A549 (cell line): ENCODE measurements at regions not wholly inside any gene's neighbourhood (a gene's known extent, or its start where the extent isn't known, plus 50 kb on each side); places are given as distances from the start of the nearest gene placed in this dataset.

Source experiments
- ATAC-seq, 2 experiments: fragments of 200-7000 bp in 1 of 2; fragments of >200 bp in 1 of 2; cut with Nextera tagmentation in 1 of 2; cut with Tn5 transposase in 1 of 2; 3 replicates each; pipeline versions ENCODE4 v1.8.0 to v1.9.1; 2018 to 2020; ENCODE audit warnings: mild to moderate bottlenecking in 1 of 2, moderate library complexity in 1 of 2
- CTCF ChIA-PET: fragments of 300-600 bp; sonication (Branson Sonifier 250); formaldehyde crosslinking; extraction: SDS; loops from one replicate; lab custom pipeline; 2021; ENCODE audit warnings: antibody characterized with exemption, inconsistent platforms; lab: Yijun Ruan, JAX
- POLR2A ChIA-PET: fragments of 350-600 bp; formaldehyde crosslinking; extraction: SDS; loops from one replicate; lab custom pipeline; 2021; ENCODE audit warnings: antibody characterized with exemption, inconsistent platforms; lab: Yijun Ruan, JAX
- DNase-seq, 2 experiments: peaks; one replicate each; pipeline versions ENCODE4 v3.0.0 to v3.0.0-alpha.2; 2011 to 2016; ENCODE audit warnings: low read depth in 1 of 2, low spot score in 1 of 2
- FAIRE-seq: peaks from 2 replicates; lab custom pipeline; 2011; peaks lifted over from hg19 to GRCh38; lab: Jason Lieb, UNC
- H3K27ac ChIP-seq, 2 experiments: fragments of >200 bp; sonication (Bioruptor Twin); formaldehyde crosslinking; 3 replicates each; pipeline ENCODE4 v1.5.1; 2016 to 2017
- H3K4me1 ChIP-seq: fragments of >200 bp; sonication (Bioruptor Twin); formaldehyde crosslinking; 3 replicates; pipeline ENCODE4 v1.6.1; 2016
- H3K4me2 ChIP-seq: fragments of >200 bp; sonication (Bioruptor Twin); formaldehyde crosslinking; 3 replicates; pipeline ENCODE4 v1.6.1; 2016
- H3K4me3 ChIP-seq: fragments of >200 bp; sonication (Bioruptor Twin); formaldehyde crosslinking; 3 replicates; pipeline ENCODE4 v1.5.1; 2016
- H3K9me3 ChIP-seq: fragments of >200 bp; sonication (Bioruptor Twin); formaldehyde crosslinking; 3 replicates; pipeline ENCODE4 v1.6.1; 2016
- CBX2 ChIP-seq: fragments of 200-600 bp; sonication (generic); IDR thresholded peaks from 2 replicates; pipeline ENCODE4 v1.6.1; 2016; ENCODE audit warnings: low read depth, mild to moderate bottlenecking, borderline replicate concordance
- CEBPB ChIP-seq, 2 experiments: fragments of >200 bp in 1 of 2; sonication (Bioruptor Twin) in 1 of 2; formaldehyde crosslinking in 1 of 2; IDR thresholded peaks; 2 replicates each; pipeline ENCODE4 v1.6.1; 2012 to 2016
- CHD2 ChIP-seq: fragments of 150-350 bp; IDR thresholded peaks from 2 replicates; pipeline ENCODE4 v1.6.1; 2014; ENCODE audit warnings: low read length; ENCODE audit not compliant: partially characterized antibody
- EHF ChIP-seq: fragments of 250-450 bp; sonication (Bioruptor Pico); IDR thresholded peaks from 2 replicates; pipeline ENCODE4 v1.5.0; 2020; ENCODE audit warnings: mild to moderate bottlenecking
- ELK1 ChIP-seq: fragments of 150-350 bp; IDR thresholded peaks from 2 replicates; pipeline ENCODE4 v1.6.1; 2014; ENCODE audit warnings: low read depth, mild to moderate bottlenecking, low read length
- ESRRA ChIP-seq: fragments of 150-350 bp; IDR thresholded peaks from 2 replicates; pipeline ENCODE4 v1.6.1; 2014; ENCODE audit warnings: mild to moderate bottlenecking, low read length, borderline replicate concordance
- GATA3 ChIP-seq: IDR thresholded peaks from 2 replicates; pipeline ENCODE4 v1.6.1; 2012; ENCODE audit warnings: borderline replicate concordance
- JUNB ChIP-seq: fragments of >200 bp; sonication (Bioruptor Twin); formaldehyde crosslinking; IDR thresholded peaks from 2 replicates; pipeline ENCODE4 v1.6.1; 2016
- KDM1A ChIP-seq: fragments of 200-600 bp; sonication (generic); IDR thresholded peaks from 2 replicates; pipeline ENCODE4 v1.6.1; 2016; ENCODE audit warnings: low read depth, mild to moderate bottlenecking
- PHF8 ChIP-seq: fragments of 200-600 bp; sonication (generic); IDR thresholded peaks from 2 replicates; pipeline ENCODE4 v1.6.1; 2016; ENCODE audit warnings: low read depth, mild to moderate bottlenecking, antibody characterized with exemption, moderate library complexity, borderline replicate concordance
- POLR2A ChIP-seq: IDR thresholded peaks from 2 replicates; pipeline ENCODE4 v1.6.1; 2012; ENCODE audit warnings: mild to moderate bottlenecking, low read length
- POLR2AphosphoS2 ChIP-seq: conservative IDR thresholded peaks from 2 replicates; pipeline ENCODE4 v1.6.1; 2012; ENCODE audit warnings: low read length, improper control_type of control experiment, inconsistent platforms
- RARB ChIP-seq: fragments of 250-450 bp; sonication (Bioruptor Pico); IDR thresholded peaks from 2 replicates; pipeline ENCODE4 v1.8.0; 2021; ENCODE audit warnings: mild to moderate bottlenecking, moderate library complexity
- REST ChIP-seq: fragments of 200-600 bp; sonication (generic); IDR thresholded peaks from 2 replicates; pipeline ENCODE4 v1.6.1; 2016; ENCODE audit warnings: antibody characterized with exemption, mild to moderate bottlenecking, moderate library complexity
- RFX5 ChIP-seq: fragments of 450-650 bp; IDR thresholded peaks from 2 replicates; pipeline ENCODE4 v1.7.1; 2014; ENCODE audit warnings: antibody characterized with exemption, mild to moderate bottlenecking, moderate library complexity
- RNF2 ChIP-seq: fragments of 200-600 bp; sonication (generic); IDR thresholded peaks from 2 replicates; pipeline ENCODE4 v1.6.1; 2016; ENCODE audit warnings: low read depth, mild to moderate bottlenecking, antibody characterized with exemption, moderate library complexity, borderline replicate concordance
- SMC3 ChIP-seq: fragments of >200 bp; sonication (Bioruptor Twin); formaldehyde crosslinking; IDR thresholded peaks from 3 replicates; pipeline ENCODE4 v1.6.1; 2018; ENCODE audit warnings: inconsistent platforms
- TFCP2L1 ChIP-seq: fragments of 250-450 bp; sonication (Bioruptor Pico); IDR thresholded peaks from 2 replicates; pipeline ENCODE4 v1.5.0; 2021; ENCODE audit warnings: mild to moderate bottlenecking
- ZFP36 ChIP-seq: fragments of 450-650 bp; IDR thresholded peaks from 2 replicates; pipeline ENCODE4 v1.6.1; 2014; ENCODE audit warnings: borderline replicate concordance; ENCODE audit not compliant: partially characterized antibody
- WGBS: methylation state at CpG from one replicate; pipeline ENCODE4 v1.1.6; 2017; ENCODE audit errors: missing lambda C conversion rate; 5-methylcytosine and 5-hydroxymethylcytosine counted together
- TF ChIP-seq, protein P1 (sequence below): fragments of >200 bp; sonication (Bioruptor Twin); formaldehyde crosslinking; IDR thresholded peaks from 3 replicates; pipeline ENCODE4 v1.5.1; 2016
- TF ChIP-seq, protein P2 (sequence below): fragments of 250-450 bp; sonication (Bioruptor Pico); IDR thresholded peaks from 2 replicates; pipeline ENCODE4 v1.5.0; 2021; ENCODE audit warnings: mild to moderate bottlenecking, moderate library complexity, borderline replicate concordance

GRCh38 chr6:169385237-169385880 lies 131.7 kb upstream of the THBS2 start:
- POLR2A ChIA-PET: no interaction called here
- WGBS: 73% methylated on average over 9 of the region's 9 CpGs
- CTCF ChIA-PET: no interaction called here

GRCh38 chr6:169384291-169384690 lies 130.6 kb upstream of the THBS2 start:
- Histone ChIP-seq H3K4me2 (no peak overlapping the region), H3K9me3 (no peaks in the 10 kb centered on the region), H3K4me1 (no peaks in the 10 kb centered on the region), H3K4me3 (no peak overlapping the region), H3K27ac (no peak overlapping the region)
- ChIA-PET CTCF (no interaction called here), POLR2A (no interaction called here)
- TF ChIP-seq POLR2A (no peak), RFX5 (no peak), CEBPB (IDR thresholded peaks at IDR 0.05) (no peak), SMC3 (no peak), RARB (CRISPR knock-in tag) (no peak), REST (no peak), EHF (no peak), KDM1A (no peak), ESRRA (no peak), CBX2 (no peak), TFCP2L1 (CRISPR knock-in tag) (no peak), JUNB (no peak), ELK1 (no peak), PHF8 (no peak), CHD2 (no peak)
- TF ChIP-seq, protein P1, sequence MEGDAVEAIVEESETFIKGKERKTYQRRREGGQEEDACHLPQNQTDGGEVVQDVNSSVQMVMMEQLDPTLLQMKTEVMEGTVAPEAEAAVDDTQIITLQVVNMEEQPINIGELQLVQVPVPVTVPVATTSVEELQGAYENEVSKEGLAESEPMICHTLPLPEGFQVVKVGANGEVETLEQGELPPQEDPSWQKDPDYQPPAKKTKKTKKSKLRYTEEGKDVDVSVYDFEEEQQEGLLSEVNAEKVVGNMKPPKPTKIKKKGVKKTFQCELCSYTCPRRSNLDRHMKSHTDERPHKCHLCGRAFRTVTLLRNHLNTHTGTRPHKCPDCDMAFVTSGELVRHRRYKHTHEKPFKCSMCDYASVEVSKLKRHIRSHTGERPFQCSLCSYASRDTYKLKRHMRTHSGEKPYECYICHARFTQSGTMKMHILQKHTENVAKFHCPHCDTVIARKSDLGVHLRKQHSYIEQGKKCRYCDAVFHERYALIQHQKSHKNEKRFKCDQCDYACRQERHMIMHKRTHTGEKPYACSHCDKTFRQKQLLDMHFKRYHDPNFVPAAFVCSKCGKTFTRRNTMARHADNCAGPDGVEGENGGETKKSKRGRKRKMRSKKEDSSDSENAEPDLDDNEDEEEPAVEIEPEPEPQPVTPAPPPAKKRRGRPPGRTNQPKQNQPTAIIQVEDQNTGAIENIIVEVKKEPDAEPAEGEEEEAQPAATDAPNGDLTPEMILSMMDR: no peak
- ATAC-seq (no peak), FAIRE-seq (no peak), DNase-seq (no peak)
- 14% methylated on average over 7 of the region's 7 CpGs for WGBS

More at GRCh38 chr6:169385237-169385880, 131.7 kb upstream of the THBS2 start:
- ATAC-seq: no peak
- Histone ChIP-seq H3K4me3 (no peak overlapping the region), H3K27ac (no peak overlapping the region), H3K4me1 (no peaks in the 10 kb centered on the region), H3K4me2 (no peak overlapping the region), H3K9me3 (no peaks in the 10 kb centered on the region)
- no peak for TF ChIP-seq GATA3
- FAIRE-seq: no peak
- no peak for DNase-seq

GRCh38 chr6:169383265-169383664 lies 129.6 kb upstream of the THBS2 start:
- Histone ChIP-seq H3K4me3 (no peak overlapping the region), H3K4me1 (no peaks in the 10 kb centered on the region), H3K4me2 (no peak overlapping the region), H3K27ac (no peak overlapping the region), H3K9me3 (0 out of 3 replicates have a peak, but pooled peaks cover 4% of the 10 kb centered on the region)
- ChIA-PET POLR2A (no interaction called here), CTCF (no interaction called here)
- no peak for FAIRE-seq
- DNase-seq: no peak
- ATAC-seq: no peak
- 46% methylated on average over 6 of the region's 6 CpGs for WGBS
- TF ChIP-seq REST: no peak
- no peak for TF ChIP-seq ZFP36
- no peak for TF ChIP-seq POLR2AphosphoS2
- no peak for TF ChIP-seq ESRRA
- no peak for TF ChIP-seq EHF
- TF ChIP-seq, protein P2, sequence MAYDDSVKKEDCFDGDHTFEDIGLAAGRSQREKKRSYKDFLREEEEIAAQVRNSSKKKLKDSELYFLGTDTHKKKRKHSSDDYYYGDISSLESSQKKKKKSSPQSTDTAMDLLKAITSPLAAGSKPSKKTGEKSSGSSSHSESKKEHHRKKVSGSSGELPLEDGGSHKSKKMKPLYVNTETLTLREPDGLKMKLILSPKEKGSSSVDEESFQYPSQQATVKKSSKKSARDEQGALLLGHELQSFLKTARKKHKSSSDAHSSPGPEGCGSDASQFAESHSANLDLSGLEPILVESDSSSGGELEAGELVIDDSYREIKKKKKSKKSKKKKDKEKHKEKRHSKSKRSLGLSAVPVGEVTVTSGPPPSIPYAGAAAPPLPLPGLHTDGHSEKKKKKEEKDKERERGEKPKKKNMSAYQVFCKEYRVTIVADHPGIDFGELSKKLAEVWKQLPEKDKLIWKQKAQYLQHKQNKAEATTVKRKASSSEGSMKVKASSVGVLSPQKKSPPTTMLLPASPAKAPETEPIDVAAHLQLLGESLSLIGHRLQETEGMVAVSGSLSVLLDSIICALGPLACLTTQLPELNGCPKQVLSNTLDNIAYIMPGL (CRISPR knock-in tag): no peak
- TF ChIP-seq RNF2: no peak
